Upper lobe of right lung (tissue), 1 donor: ENCODE measurements at regions not wholly inside any gene's neighbourhood (a gene's known extent, or its start where the extent isn't known, plus 50 kb on each side); places are given as distances from the start of the nearest gene placed in this dataset.

Source experiments
- ATAC-seq: fragments of 200-7000 bp; cut with Tn5 transposase; one replicate; pipeline ENCODE4 v1.9.1; 2020; ENCODE audit warnings: mild to moderate bottlenecking, moderate library complexity
- DNase-seq: peaks from one replicate; pipeline ENCODE4 v3.0.0-alpha.2; 2020
- H3K27ac ChIP-seq: fragments of 200-600 bp; one replicate; pipeline ENCODE4 v1.8.0; 2022
- H3K27me3 ChIP-seq: fragments of 200-600 bp; one replicate; pipeline ENCODE4 v1.8.0; 2022; ENCODE audit warnings: mild to moderate bottlenecking
- H3K36me3 ChIP-seq: fragments of 200-600 bp; one replicate; pipeline ENCODE4 v1.8.0; 2022
- H3K4me1 ChIP-seq: fragments of 200-600 bp; one replicate; pipeline ENCODE4 v1.8.0; 2022
- H3K4me3 ChIP-seq: fragments of 200-600 bp; one replicate; pipeline ENCODE4 v1.8.0; 2022; ENCODE audit warnings: mild to moderate bottlenecking
- H3K9me3 ChIP-seq: fragments of 200-600 bp; one replicate; pipeline ENCODE4 v1.8.0; 2022
- CTCF ChIP-seq: fragments of 200-600 bp; IDR thresholded peaks from one replicate; pipeline ENCODE4 v1.8.0; 2022; ENCODE audit warnings: antibody characterized with exemption
- intact Hi-C: fragments of 100-400 bp; cut with DNase I; formaldehyde crosslinking; loops from one replicate; pipeline ENCODE4 v1.11.0; 2022
- donor health status: DM: no; HTN: yes; CAD: no; lungs with severe emphysema.

- no peaks in the 10 kb centered on the region for H3K9me3 ChIP-seq
- H3K4me1 ChIP-seq, result no peaks in the 10 kb centered on the region
- ATAC-seq (no peak), DNase-seq (no peak)
- H3K27ac ChIP-seq, result no peak overlapping the region
- H3K4me3 ChIP-seq, result no peak overlapping the region
- no peaks in the 10 kb centered on the region for H3K36me3 ChIP-seq
- TF ChIP-seq CTCF, result no peak
- H3K27me3 ChIP-seq, result no peaks in the 10 kb centered on the region
- intact Hi-C loops, result no loop called here
Observed at GRCh38 chr3:20658491-20658890, 472.5 kb upstream of the SGO1 start.

- H3K27ac ChIP-seq, result no peak overlapping the region
- no peak for DNase-seq
- ATAC-seq, result no peak
- H3K4me1 ChIP-seq, result no peaks in the 10 kb centered on the region
- H3K27me3 ChIP-seq, result no peaks in the 10 kb centered on the region
- no peak overlapping the region for H3K4me3 ChIP-seq
- H3K36me3 ChIP-seq, result no peaks in the 10 kb centered on the region
- no peaks in the 10 kb centered on the region for H3K9me3 ChIP-seq
- TF ChIP-seq CTCF, result no peak
- intact Hi-C loops, result no loop called here
Observed at GRCh38 chr3:20657560-20657959, 471.6 kb upstream of the SGO1 start.

GRCh38 chr3:20652231-20652986 is 466.4 kb upstream of the SGO1 start:
- ATAC-seq (no peak), DNase-seq (no peak)
- H3K4me3 ChIP-seq, result no peak overlapping the region
- no peaks in the 10 kb centered on the region for H3K36me3 ChIP-seq
- no peaks in the 10 kb centered on the region for H3K27me3 ChIP-seq
- intact Hi-C loops, result no loop called here
- TF ChIP-seq CTCF, result no peak
- H3K27ac ChIP-seq, result no peak overlapping the region
- no peaks in the 10 kb centered on the region for H3K9me3 ChIP-seq
- H3K4me1 ChIP-seq, result no peaks in the 10 kb centered on the region

- intact Hi-C loops, result no loop called here
- no peak for DNase-seq
- Histone ChIP-seq H3K27me3 (no peaks in the 10 kb centered on the region), H3K4me1 (no peaks in the 10 kb centered on the region), H3K4me3 (no peak overlapping the region), H3K9me3 (no peaks in the 10 kb centered on the region), H3K27ac (no peak overlapping the region), H3K36me3 (no peaks in the 10 kb centered on the region)
- ATAC-seq, result no peak
- TF ChIP-seq CTCF, result no peak
Observed at GRCh38 chr3:20648921-20649381, 462.9 kb upstream of the SGO1 start.

- DNase-seq, result no peak
- H3K4me3 ChIP-seq, result no peak overlapping the region
- intact Hi-C loops, result no loop called here
- no peaks in the 10 kb centered on the region for H3K9me3 ChIP-seq
- H3K4me1 ChIP-seq, result no peaks in the 10 kb centered on the region
- no peak overlapping the region for H3K27ac ChIP-seq
- no peaks in the 10 kb centered on the region for H3K36me3 ChIP-seq
- ATAC-seq, result no peak
- TF ChIP-seq CTCF, result no peak
- no peaks in the 10 kb centered on the region for H3K27me3 ChIP-seq
Observed at GRCh38 chr3:20648294-20648693, 462.3 kb upstream of the SGO1 start.
